Brain pericyte (primary cell): ENCODE measurements at regions not wholly inside any gene's neighbourhood (a gene's known extent, or its start where the extent isn't known, plus 50 kb on each side); places are given as distances from the start of the nearest gene placed in this dataset.
"Not testable (repeated sequence)": the region's sequence is repeated elsewhere in the genome, so short reads cannot be mapped to it uniquely, and the experiment has no call there.

Source experiments
- DNase-seq: peaks from one replicate; pipeline ENCODE4 v3.0.0-alpha.2; 2012; ENCODE audit warnings: low read depth, low spot score

- no peak for DNase-seq
Measured at GRCh38 chr13:88701551-88701950, 1030.4 kb downstream of the SLITRK5 start.

GRCh38 chr13:88704600-88705275, 1033.6 kb downstream of the SLITRK5 start:
- DNase-seq: no peak

- no peak for DNase-seq
Measured at GRCh38 chr13:88707646-88708045, 1036.5 kb downstream of the SLITRK5 start.

- no peak for DNase-seq
Measured at GRCh38 chr13:88717946-88718345, 1046.8 kb downstream of the SLITRK5 start.

GRCh38 chr13:88718781-88719180, 1047.6 kb downstream of the SLITRK5 start:
- no peak for DNase-seq

GRCh38 chr13:88726075-88726474, 1054.9 kb downstream of the SLITRK5 start:
- no peak for DNase-seq

GRCh38 chr13:88727236-88727635, 1056.1 kb downstream of the SLITRK5 start:
- DNase-seq: not testable (repeated sequence)

- no peak for DNase-seq
Measured at GRCh38 chr13:88729605-88730004, 1058.4 kb downstream of the SLITRK5 start.

- DNase-seq: no peak
Measured at GRCh38 chr13:88736026-88736425, 1064.9 kb downstream of the SLITRK5 start.

- DNase-seq: no peak
Measured at GRCh38 chr13:88739195-88739594, 1068.0 kb downstream of the SLITRK5 start.

- DNase-seq: no peak
Measured at GRCh38 chr13:88744289-88744688, 1073.1 kb downstream of the SLITRK5 start.

- DNase-seq: no peak
Measured at GRCh38 chr13:88745011-88745410, 1073.8 kb downstream of the SLITRK5 start.

- DNase-seq: no peak
Measured at GRCh38 chr13:88752041-88752440, 1080.9 kb downstream of the SLITRK5 start.

GRCh38 chr13:88754141-88754540, 1083.0 kb downstream of the SLITRK5 start:
- DNase-seq: no peak

- DNase-seq: no peak
Measured at GRCh38 chr13:88761145-88761544, 1090.0 kb downstream of the SLITRK5 start.

- DNase-seq: no peak
Measured at GRCh38 chr13:88764103-88764502, 1092.9 kb downstream of the SLITRK5 start.

- no peak for DNase-seq
Measured at GRCh38 chr13:88800505-88800904, 1129.3 kb downstream of the SLITRK5 start.

GRCh38 chr13:88801361-88801760, 1130.2 kb downstream of the SLITRK5 start:
- no peak for DNase-seq

GRCh38 chr13:88802886-88803285, 1131.7 kb downstream of the SLITRK5 start:
- DNase-seq: no peak

- no peak for DNase-seq
Measured at GRCh38 chr13:88806438-88806837, 1135.3 kb downstream of the SLITRK5 start.

GRCh38 chr13:88817560-88817959, 1146.4 kb downstream of the SLITRK5 start:
- DNase-seq: no peak

GRCh38 chr13:88823114-88823513, 1151.9 kb downstream of the SLITRK5 start:
- no peak for DNase-seq

GRCh38 chr13:88824218-88824617, 1153.0 kb downstream of the SLITRK5 start:
- DNase-seq: no peak

- DNase-seq: no peak
Measured at GRCh38 chr13:88840085-88840484, 1168.9 kb downstream of the SLITRK5 start.
